HG02571 (cell line): ENCODE measurements at regions not wholly inside any gene's neighbourhood (a gene's known extent, or its start where the extent isn't known, plus 50 kb on each side); places are given as distances from the start of the nearest gene placed in this dataset.

Experiments used
- ATAC-seq: cut with Tn5 transposase; IDR thresholded peaks from one replicate; pipeline ENCODE4 v1.9.1; 2021; ENCODE audit warnings: mild to moderate bottlenecking, moderate library complexity; ENCODE audit not compliant: unreplicated experiment

- no peak for ATAC-seq
Measured at GRCh38 chr4:123259676-123260646, 136.6 kb upstream of the SPRY1 start.

DNA sequence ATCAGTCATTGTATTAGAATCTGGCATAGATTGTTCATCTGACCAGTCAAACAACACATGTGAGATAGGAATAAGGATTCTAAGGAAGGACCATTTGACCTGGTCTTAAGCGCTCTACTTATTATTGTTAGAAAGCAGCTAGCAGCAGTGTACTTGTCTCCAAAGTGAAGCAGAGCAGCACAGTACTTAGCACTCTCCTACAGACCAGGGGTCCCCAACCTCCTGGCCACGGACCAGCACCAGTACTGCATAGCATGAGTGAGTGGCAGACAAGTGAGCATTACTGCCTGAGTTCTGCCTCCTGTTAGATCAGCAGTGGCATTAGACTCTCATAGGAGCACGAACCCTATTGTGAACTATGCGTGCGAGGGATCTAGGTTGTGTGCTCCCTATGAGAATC lies 135.9 kb upstream of the SPRY1 start:
- no peak for ATAC-seq

GRCh38 chr4:123262080-123262479 lies 134.5 kb upstream of the SPRY1 start:
- ATAC-seq, result no peak

DNA sequence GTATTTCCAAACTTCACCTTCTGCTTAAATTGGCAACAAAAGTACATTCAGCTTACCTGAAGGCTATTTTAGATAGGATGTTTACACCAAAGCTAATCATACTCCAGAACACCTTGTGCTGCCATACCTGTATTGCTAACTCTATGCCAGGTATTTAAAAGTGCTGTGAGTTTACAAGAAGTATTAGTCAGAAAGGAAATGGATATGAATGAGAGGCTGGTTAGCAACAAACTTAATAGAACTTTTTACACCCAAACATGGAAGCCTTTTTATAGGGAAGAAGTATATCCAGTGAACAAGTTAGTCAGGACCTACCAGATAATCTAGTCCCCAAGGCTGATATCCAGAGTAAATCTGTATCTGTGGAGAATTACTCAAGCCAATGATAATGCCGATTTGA lies 131.2 kb upstream of the SPRY1 start:
- no peak for ATAC-seq

DNA sequence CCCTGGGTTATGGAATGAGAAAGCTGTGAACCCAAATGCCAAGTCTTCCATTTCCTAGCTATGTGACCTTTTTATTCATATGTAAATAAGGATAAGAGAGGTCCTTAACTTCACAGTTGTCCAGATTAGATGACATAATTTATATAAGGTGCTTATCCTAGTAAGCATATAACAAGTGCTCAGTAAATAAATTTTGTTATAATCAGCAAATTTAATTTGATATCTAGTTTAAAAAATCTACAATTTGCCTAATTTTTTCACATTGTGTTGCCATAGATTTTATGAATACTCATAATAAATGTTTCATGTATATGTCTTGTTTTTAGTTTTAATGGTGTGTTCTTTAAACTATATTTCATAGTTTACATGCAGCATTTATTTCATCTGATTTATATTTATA lies 130.4 kb upstream of the SPRY1 start:
- no peak for ATAC-seq

- no peak for ATAC-seq
Measured at GRCh38 chr4:123278755-123279154, 117.8 kb upstream of the SPRY1 start.

DNA sequence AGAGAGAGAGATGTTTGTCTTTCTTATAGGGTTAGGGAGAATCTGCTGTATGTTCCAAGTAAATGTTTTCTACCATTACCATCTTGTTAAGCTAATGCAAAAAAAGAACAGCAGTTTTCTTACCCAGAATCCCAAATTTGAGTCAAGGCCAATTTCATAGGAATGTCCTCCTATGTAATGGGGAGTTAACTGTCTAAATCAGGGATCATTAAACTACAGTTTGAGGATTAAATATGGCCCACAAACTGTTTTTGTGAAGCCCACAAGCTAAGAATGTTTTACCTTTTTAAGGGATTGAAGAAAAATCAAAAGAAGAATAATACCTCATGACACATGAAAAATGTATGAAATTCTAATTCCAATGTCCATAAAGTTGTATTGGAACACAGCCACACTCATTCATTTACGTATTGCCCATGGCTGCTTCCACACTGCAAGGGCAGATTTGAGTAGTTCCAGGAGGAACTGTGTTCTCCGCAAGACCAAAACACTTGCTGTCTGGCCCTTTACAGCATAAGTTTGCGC lies 113.2 kb upstream of the SPRY1 start:
- ATAC-seq, result no peak

GRCh38 chr4:123284168-123284567 lies 112.4 kb upstream of the SPRY1 start:
- no peak for ATAC-seq

DNA sequence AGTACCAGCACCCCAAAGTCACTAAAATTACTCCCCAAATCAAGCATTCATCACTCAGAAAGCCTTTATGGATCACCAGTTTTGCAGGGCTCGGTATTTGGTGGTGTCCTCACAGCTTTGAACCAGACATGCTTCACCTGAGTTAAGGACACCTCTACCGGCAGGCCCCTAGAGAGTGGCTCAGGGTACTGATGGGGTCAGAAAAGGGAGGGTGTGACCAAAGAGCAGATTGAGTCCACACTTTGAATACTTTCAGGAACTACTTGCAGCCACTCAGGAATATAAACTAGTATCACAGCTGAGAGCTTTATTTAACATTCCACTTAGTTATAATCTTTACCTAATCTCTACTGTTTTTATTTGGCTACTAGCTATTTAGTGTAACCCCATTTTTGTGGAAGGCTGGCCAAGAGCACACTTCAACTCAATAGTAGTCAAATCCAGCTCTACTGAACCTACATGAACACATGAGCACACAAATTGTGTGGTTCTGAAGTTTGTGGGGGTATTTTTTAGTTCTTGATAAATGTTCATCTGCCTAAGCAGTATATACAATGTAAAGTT lies 109.6 kb upstream of the SPRY1 start:
- ATAC-seq, result no peak

GRCh38 chr4:123288309-123289025 lies 108.1 kb upstream of the SPRY1 start:
- peak; percentile 56 for ATAC-seq

DNA sequence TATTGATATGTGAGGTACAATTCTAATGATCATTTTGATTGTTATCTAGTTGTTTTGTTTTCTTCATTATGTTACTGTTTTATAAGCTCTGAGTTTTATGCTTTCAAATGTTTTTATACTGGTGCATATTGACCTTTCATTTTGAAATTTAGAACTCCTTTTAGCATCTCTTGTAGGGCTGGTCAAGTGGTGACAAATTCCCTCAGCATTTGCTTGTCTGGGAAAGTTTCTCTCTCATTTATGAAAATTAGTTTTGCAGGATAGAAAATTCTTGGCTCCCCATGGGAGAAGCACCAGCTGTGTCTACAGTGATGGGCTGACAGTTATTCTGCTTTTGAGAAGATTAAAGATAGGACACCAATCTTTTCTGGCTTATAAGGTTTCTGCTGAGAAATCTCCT lies 105.3 kb upstream of the SPRY1 start:
- ATAC-seq, result no peak

- ATAC-seq, result no peak
Measured at GRCh38 chr4:123297836-123298235, 98.8 kb upstream of the SPRY1 start.

DNA sequence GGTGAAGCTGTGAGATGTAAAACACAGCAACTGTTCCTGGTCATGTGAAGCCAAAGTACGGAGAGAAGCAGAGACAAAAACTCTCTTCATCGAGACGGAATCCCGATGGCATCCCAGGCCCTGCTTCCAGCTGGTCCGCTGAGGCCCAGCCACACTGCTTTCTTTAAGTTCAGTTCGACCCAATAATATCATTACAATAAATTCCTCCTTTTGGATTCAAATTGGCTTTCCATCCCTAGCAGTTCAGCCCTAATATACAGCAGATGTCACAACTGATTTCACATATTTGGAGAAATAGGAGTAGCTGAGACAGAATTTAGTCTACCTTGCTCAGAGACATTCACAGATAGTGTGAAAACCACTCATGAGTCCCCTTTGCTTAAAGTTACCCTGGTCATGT lies 98.3 kb upstream of the SPRY1 start:
- ATAC-seq, result no peak

GRCh38 chr4:123298801-123299200 lies 97.8 kb upstream of the SPRY1 start:
- ATAC-seq, result no peak

- ATAC-seq, result no peak
Measured at GRCh38 chr4:123299212-123299691, 97.3 kb upstream of the SPRY1 start.

- no peak for ATAC-seq
Measured at GRCh38 chr4:123300222-123301039, 96.2 kb upstream of the SPRY1 start.

DNA sequence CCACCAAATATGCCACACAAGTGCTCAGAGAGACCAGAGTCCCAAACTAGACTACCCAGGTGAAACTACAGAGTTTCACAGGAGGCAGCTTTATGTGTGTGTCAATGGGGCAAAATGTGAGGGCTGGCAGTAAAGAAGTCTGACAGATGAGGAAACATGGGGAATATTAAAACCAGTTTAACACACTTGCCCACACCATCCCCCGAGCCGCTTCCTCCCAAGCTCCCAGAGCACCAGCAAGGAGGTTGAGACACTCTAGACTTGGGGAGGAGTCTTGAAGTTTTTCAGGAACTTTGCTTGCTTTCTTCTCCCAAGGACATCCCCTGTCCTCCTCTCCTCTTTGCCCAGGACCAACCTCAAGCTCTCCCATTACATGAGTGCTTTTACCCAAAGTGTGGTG lies 94.7 kb upstream of the SPRY1 start:
- no peak for ATAC-seq

- no peak for ATAC-seq
Measured at GRCh38 chr4:123304151-123304964, 92.2 kb upstream of the SPRY1 start.

- no peak for ATAC-seq
Measured at GRCh38 chr4:123305736-123306135, 90.9 kb upstream of the SPRY1 start.

DNA sequence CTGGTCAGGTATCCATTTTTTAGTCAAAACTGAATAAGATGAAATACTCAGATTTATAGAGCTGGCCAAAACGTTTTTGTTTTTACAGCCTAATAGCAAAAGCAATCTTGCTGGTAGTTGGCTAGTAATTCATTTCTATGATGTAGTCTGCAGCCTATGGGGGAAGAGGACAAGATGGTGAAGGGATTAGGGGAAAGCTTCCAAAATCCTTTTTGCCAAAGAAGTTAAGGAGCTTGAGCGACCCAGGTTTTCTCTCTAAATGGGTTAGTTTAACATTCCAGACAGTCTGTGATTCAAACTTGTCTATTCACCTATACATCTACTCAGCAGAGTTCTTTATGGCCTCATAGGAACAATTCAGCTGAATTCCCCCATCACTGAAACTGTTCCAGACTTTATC lies 89.8 kb upstream of the SPRY1 start:
- ATAC-seq, result no peak
